ACHN (cell line): ENCODE measurements at regions not wholly inside any gene's neighbourhood (a gene's known extent, or its start where the extent isn't known, plus 50 kb on each side); places are given as distances from the start of the nearest gene placed in this dataset.

Experiments
- DNase-seq: peaks from one replicate; pipeline ENCODE4 v3.0.0-alpha.2; 2015
- in situ Hi-C: cut with HindIII; loops from 2 replicates; pipeline ENCODE4 v1.10.0; 2017; ENCODE audit warnings: low sequenced_read_pairs, low pct_ligation_motif_present, low pct_unique_long_range_greater_than_20kb

DNA sequence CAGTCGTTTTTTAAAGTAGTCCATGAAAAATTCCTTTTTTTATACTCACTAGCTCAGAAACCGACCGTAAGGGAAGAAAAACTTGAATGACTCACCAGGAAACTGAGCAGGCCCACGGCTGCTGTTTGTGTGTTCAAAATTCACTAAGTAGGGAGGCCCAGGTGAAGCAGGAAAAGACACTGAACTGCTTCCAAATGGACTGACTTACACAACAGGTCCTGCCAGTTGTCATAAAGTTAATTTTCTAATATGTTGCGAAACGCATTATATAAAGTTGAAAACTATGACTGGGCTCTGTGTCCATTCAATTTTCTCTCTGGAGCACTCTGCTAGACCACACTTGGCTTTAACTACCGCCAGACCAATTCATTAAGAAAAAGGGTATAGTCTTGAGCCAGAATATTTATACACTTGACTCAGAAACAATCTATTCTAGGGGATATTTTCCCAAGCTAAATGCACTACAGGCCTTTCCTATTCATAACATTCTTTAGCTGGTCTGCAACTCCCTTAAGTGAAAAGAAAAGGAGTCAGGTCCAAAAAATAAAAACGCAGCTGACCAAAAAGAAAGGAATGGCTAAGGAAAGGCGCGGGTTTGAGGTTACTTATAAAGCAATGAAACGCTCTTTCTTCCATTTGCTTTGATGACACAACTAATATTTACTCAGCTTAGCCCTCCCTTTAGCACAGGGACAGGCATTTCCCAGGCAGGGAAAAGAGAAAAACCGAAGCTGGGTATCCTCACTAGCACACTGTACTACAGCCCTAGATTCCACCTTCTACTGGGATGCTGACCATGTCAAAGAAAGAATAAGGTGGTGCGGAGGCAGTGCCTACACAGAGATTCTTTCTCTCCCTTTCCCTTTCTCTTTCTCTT, 306.3 kb upstream of the ESRRG start:
- in situ Hi-C loops = no loop called here

DNA sequence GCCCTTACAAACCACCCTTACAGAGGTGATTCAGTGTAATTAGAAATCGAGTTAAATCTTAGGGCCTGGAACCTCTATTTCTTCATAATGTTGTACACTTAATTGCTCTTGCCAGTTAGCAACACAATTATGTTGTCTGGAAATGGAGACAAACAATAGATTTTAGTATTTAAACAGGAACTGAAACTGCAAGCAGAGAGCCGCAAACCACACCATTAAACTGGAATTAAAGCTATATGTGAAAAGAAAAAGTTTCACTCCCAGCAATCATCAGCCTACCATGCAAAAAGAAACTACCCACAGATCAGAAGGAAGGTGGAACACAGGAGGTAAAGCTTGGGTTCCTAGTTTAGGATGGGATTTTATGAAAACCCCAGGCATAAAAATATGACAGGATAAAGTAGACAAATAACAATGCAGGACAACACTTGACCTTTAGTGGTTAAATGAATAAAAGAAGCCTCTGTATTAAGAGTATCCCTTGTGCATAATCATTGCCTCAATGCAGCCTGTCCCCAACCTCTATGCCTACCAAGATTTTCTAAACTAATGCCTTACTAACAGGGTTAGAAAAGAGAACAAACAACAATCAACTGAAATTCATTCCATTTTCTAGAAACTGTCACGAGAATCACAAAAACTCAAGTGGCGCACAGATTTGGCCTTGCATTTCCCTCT, 304.3 kb upstream of the ESRRG start:
- no peak for DNase-seq
- in situ Hi-C loops = no loop called here

More for the DNA sequence above, 306.3 kb upstream of the ESRRG start:
- DNase-seq = peak; percentile 82

DNA sequence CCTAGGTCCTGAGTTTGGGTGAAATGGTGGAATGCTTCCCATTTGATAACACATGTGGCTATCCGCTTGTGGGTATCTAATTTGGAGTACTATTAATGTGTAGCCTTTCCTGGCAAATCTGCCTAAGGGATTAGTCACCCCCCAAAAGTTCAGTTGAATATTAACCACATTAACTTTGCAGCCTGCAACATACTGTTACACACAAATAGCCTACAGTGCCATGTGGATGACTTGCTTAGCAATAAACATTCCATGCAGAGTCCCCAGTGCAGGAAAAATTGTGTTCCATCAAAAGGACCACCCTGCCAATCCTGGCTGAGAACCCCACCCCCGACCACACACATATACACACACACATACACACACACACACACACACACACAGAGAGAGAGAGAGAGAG, 303.3 kb upstream of the ESRRG start:
- in situ Hi-C loops = no loop called here
- DNase-seq = peak; percentile 92

DNA sequence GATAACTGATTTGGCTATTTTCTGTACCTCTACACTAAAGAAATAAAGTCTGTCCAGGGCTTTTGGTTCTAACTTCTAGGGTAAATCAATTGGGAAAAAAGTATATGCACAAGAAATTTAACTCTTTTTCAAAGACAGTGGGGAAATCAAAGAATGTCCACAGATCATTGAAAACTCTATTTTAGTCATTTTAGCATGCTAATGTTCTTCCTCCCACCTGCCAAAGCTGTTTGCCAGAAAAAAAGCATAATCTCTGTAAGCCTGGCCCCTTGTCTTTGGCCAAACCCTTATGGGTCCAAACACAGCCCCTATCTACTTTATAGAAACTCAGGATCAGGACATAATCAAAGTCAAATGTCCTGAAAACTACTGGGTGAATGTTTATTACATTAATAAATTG, 302.2 kb upstream of the ESRRG start:
- DNase-seq = no peak
- in situ Hi-C loops = no loop called here

DNA sequence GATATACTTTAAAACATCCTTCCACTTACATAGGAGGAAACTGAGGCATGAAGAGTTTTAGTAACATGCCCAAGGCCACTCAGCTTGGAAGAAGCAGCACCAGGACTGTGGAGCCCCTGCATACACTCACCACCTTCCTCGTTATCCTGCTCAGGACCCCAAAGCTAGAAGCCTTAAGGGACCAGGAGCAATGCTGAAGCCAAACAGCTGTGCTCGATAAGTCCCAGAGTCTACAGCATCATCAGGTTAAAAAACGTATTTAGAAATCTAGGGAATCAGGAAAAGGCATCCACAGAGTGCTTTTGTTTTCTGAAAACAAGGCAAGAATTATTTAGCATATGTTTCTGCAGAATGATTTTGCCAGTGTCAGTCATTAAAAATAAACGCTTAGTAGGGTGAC, 301.7 kb upstream of the ESRRG start:
- in situ Hi-C loops = no loop called here
- no peak for DNase-seq

DNA sequence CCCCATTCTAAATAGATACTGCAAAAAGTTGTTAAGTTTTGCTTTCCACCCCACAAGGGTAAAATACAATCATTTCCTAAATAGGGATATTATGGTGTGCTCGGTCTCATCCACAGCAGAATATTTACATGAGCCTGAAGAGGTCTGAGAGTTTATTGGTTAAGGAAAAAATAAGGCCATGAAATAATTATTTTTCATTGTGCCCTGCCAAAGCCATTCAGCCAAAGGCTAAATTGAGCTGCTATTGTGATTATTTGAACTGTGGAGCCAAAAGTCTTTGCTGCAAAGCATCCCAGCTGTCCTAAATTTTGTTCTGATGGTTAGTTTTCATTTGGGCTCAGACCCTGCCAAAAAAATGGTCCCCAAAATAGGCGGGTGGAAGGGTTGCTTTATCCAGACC, 298.7 kb upstream of the ESRRG start:
- in situ Hi-C loops = no loop called here
- no peak for DNase-seq

DNA sequence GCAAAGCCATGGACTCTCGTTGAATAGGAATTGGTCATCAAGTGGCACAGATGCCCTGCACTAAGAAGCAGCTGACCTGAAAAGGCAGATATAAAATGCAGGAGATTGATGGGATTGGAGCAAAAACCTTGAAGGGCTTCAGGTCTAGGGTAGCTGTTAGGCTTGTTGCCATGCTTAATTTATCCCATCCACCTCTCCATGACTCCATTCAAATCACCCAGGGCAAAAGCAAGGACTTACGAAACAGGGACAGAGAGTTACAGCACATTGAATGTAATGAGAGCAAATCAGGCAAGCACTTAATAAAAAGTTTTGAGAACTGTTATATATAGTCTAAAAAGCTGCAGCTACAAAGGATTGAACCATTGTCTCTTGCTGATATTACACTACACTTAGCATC, 298.2 kb upstream of the ESRRG start:
- in situ Hi-C loops = no loop called here
- no peak for DNase-seq

DNA sequence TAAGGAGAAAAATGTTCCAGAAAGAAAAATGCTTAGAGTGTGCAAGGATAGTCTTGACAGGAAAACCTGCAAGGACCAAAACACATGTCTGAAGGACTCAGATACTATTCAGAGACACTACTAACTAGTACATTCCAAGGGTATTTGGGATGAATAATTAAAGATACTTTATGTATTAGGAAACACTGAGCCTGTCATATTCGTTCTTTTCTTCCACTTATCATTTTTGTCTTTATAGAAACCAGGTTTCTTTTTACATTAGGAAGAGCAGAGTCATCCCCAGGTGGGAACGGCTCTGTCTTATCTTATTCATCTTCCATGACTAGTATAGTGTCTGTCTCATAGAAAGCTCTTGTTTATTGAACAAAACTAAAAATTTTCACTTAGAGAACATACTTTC, 296.2 kb upstream of the ESRRG start:
- in situ Hi-C loops = no loop called here
- no peak for DNase-seq

DNA sequence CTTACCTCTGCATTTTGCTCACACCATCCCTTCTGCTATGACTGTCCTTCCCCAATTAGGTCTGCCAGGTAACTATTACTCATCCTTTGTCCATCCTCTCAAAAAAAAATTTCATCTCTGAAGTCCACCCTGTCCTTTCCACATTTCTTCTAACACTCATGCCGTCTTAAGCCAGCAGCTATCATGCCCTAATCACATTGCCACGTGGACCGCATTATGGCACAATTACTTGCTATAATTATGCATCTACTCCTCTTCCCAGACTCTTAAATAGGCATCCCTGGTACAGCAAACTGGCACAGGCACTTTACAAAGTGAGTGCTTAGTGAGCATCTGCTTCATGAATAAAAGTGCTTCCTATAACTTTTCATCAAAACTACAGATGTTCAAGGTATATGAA, 295.4 kb upstream of the ESRRG start:
- in situ Hi-C loops = no loop called here
- DNase-seq = no peak

DNA sequence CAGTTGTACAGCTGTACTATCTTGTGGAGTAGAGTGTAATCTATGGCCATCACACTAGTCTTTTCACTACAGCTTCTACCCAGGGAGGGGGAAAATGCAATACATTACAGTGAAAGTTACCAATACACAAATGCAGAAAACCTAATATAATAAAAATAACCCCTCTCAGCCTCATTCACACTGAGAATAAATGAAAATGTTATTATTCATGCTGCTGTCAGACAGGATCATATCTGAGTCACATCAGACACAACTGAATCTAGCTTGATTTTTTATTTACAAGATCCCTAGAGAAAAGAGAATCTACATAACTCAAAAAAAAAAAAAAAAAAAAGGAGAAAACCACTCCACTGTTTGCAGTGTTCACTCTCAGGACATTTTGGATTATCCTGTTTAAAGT, 293.9 kb upstream of the ESRRG start:
- in situ Hi-C loops = no loop called here
- no peak for DNase-seq

DNA sequence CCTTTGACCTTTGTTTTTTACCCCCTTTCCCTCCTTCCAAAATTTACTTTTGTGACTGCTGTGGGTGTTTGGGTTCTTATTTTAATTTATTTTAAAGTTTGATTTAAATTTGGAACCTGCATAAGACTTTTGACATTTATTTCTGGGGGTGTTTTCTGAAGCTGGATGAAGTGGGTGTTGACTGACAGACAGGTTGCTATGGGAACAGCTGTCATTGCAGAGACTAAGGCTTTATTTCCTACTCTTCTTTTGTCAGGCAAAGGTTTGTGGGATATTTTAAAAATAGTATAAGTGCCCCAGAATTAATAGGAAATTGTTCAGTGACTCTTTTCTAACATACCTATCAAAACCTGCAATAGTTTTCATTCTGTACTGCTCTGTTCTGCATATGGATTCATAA, 290.8 kb upstream of the ESRRG start:
- in situ Hi-C loops = no loop called here
- no peak for DNase-seq

DNA sequence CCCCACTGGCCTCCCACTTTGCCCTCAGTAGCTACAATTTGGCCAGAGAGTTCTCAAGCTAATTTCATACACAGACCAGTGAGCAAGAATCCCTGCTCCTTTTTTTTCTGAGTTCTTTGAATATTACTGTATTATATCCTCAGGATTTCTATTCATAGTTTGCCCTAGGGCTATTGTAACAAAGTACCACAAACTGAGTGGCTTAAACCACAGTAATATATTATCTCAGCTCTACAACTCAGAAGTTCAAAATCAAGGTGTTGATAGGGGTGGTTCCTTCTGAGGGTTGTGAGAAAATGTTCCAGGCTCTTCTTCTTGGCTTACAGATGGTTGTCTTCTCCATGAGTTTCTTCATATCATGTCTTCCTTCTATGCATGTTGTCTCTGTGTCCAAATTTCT, 289.4 kb upstream of the ESRRG start:
- no peak for DNase-seq
- in situ Hi-C loops = no loop called here

DNA sequence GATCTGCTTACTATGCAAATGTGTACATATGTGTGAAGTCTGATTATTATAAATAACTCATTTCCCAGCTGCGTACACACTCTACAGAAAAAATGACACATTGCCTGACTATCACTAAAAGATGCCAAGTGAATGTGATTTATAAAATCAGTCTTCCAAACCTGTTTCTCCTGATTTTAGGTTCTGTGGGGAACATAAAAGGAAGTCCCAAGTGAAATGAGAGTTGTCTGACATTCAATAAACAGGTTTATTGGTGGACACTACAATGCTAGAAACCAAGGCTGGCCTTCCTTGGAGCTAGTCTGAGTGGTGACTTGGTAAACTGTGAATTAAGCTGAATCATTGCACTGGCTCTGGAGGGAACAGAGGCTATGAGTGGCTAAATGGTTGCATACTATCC, 287.9 kb upstream of the ESRRG start:
- no peak for DNase-seq
- in situ Hi-C loops = no loop called here

DNA sequence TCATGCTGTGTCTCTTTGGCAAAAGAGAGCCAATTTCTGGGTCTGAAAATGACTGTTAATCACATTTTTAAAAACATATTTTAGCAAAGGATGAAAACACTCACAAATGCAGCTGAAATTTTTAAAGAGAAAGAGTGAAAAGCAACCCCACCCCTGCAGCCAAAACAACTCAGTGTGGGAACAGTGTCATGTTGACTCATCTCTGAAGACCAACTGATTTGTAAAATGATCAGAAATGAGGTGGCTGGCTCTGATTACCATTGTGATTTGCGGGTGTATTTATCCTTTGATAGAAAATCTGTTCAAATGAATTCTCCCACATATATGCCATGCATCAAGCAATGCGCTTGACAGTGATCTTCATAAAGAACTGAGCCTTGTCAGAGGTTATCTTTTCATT, 287.0 kb upstream of the ESRRG start:
- in situ Hi-C loops = no loop called here
- no peak for DNase-seq

DNA sequence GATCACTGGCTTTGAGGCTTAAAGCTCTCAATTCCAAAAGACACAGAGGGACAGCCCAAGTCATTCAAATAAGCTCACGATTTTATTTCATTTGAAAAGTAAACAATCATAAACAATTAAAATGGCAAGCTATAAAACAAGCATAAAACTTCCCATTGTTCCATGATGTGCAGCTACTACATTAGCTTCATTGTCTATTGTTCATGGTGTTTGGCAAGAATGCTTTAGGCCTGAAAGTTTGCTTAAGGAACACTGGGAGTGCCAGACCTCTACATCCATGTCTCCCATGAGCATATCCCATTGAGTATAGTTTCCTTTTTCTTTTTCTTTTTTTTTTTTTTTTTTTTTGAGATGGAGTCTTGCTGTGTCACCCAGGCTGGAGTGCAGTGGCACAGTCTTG, 286.1 kb upstream of the ESRRG start:
- no peak for DNase-seq
- in situ Hi-C loops = no loop called here

DNA sequence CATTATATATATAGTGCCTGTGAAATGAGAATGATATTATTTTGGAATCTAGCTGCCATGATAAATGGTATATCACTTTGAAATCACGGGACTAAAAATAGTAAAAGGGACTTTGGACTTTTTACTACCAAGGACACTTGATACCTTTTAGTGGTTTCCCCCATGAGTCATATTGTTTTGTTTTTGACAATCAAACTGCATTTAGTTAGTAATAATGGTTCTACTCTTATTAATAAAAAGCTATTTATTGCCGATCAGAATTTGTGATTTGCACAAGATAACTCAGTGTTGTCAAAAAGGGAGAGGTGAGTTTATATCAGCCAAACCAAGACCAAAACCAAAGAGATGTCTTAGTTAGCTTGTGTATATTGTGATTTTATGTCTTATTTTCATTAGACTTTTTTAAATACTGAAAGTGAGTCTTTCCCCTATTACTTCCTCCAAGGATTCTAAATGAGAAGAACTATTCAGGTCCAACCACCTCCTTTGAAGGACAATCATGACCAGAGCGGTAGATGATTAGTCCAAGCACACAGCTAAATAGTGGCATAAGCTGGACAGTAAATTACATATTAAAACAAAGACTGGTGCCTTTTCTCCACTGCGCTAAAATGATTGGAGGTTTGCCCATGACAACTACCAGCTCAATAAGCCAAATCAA, 281.7 kb upstream of the ESRRG start:
- in situ Hi-C loops = no loop called here
- no peak for DNase-seq

DNA sequence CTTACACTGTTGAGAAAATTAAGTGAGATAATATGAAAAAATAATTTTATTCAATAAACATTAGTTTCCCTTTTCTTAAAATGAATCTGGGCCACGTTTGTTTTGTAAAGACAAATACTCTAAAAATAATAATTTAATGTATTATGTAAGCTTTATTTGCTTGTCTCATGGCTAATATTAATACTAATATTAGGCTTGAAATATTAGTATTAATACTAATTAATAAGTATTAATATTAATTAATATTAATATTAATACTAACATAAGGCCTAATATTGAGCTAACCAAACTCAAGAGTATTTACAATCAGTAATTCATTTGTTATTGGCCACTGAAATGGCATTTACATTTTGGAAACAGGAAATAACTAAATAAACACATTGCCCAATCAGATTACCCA, 280.1 kb upstream of the ESRRG start:
- in situ Hi-C loops = no loop called here
- no peak for DNase-seq

DNA sequence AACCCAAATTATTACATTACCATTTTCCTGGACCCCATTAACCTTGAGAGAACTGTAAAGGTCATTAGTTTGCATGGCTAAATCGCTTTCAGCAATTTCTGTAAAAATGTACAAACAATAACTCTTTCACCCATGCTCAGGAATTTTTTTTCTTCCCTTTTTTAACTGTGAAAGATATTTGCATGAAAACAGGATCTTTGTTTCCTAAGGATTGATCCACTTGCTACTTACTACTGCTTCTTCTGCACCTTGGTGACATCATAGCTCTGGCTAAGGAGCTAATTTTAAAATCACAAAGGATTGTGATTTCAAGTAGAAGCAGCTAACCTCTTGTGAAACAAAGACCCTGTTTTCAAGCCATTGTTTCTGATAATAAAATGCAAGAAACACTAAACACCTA, 274.6 kb upstream of the ESRRG start:
- DNase-seq = no peak
- in situ Hi-C loops = no loop called here

DNA sequence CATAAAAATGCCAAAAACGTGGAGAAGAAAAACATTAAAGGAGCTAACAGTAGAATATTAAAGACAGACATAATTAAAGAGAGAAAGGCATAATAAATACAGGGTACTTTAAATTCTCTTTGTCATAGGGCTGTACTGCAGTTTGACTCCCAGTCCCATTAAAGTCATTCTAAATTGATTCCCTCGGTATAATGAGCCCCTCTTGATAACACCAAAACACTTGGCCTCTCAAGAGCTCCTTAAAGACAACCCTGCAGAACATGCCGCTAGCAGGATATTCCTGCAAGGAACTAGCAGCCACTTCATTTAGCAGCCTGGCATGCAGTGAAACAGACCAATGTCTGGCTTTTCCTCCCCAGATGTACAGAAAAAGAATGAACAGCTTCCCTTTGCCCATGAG, 273.8 kb upstream of the ESRRG start:
- in situ Hi-C loops = no loop called here
- DNase-seq = no peak

DNA sequence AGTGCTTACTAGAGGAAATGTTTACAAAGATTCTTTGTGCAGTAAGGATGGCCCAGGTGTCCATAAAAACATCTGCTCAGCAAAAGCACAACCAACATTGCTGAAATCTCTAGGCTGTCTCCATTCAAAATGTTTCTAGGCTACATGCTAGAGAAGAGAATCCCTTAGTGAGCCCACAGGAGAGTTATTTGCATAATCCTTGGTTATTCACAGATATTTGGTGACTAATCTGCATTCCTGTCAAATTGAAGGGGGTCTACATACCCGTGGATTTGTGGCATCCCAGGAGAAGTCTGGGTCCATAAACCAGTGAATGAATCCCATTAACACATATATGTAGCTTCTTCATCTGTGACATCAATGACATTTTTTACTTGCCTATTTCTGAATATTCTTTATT, 261.3 kb upstream of the ESRRG start:
- in situ Hi-C loops = no loop called here

More for the DNA sequence above, 261.3 kb upstream of the ESRRG start:
- DNase-seq = no peak
